Neutrophil (primary cell): ENCODE measurements at regions not wholly inside any gene's neighbourhood (a gene's known extent, or its start where the extent isn't known, plus 50 kb on each side); places are given as distances from the start of the nearest gene placed in this dataset.

Experiments
- H3K27ac ChIP-seq: fragments of 200-600 bp; sonication (generic); 2 replicates; pipeline ENCODE4 v1.5.1; 2016; ENCODE audit warnings: mild to moderate bottlenecking, moderate library complexity
- H3K27me3 ChIP-seq: fragments of 200-600 bp; sonication (generic); 2 replicates; pipeline ENCODE4 v1.6.0; 2016; ENCODE audit warnings: mild to moderate bottlenecking
- H3K36me3 ChIP-seq: fragments of 200-600 bp; sonication (generic); 2 replicates; pipeline ENCODE4 v1.5.1; 2017
- H3K4me1 ChIP-seq, 2 experiments: fragments of 200-600 bp in 1 of 2; sonication (generic) in 1 of 2; 1 replicate in 1 of 2; 2 replicates in 1 of 2; pipeline versions ENCODE4 v1.5.1 to v1.6.1; 2013 to 2016; ENCODE audit warnings: low read depth in 1 of 2, low read length in 1 of 2, mild to moderate bottlenecking in 1 of 2, moderate library complexity in 1 of 2; ENCODE audit not compliant: control insufficient read depth in 1 of 2, insufficient read depth in 1 of 2
- H3K4me3 ChIP-seq, 2 experiments: fragments of 200-600 bp in 1 of 2; sonication (generic) in 1 of 2; 1 replicate in 1 of 2; 2 replicates in 1 of 2; pipeline ENCODE4 v1.5.1; 2013 to 2016; ENCODE audit warnings: low read depth in 1 of 2, low read length in 1 of 2, mild to moderate bottlenecking in 1 of 2, moderate library complexity in 1 of 2
- H3K9me3 ChIP-seq: fragments of 200-600 bp; sonication (generic); 2 replicates; pipeline ENCODE4 v1.5.1; 2016
- TF ChIP-seq, protein P1 (sequence below): fragments of 200-600 bp; sonication (generic); IDR thresholded peaks from 2 replicates; pipeline ENCODE4 v1.5.1; 2016; ENCODE audit warnings: antibody characterized with exemption

DNA sequence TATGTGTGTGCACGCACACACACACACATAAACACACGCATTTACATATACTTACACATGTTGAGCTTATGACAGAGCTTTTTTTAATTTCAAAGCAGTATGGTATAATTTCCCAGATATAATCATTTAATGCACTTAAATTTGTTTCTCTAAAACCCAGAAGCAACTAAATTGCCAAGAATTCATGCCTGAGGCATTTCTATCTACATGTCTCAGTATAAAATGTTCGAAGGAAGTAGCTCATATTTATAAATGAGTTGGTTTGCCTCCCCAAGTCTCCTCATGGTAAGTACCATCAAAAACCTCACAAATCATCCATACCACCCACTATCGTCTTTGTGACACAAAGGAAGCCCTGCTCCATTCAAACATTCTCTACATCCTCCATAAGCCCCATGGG is 130.6 kb downstream of the RPL22L1 start:
- H3K4me3 ChIP-seq = no peak overlapping the region
- no peak overlapping the region for H3K27ac ChIP-seq
- H3K36me3 ChIP-seq = no peaks in the 10 kb centered on the region
- peaks cover 13% of the 10 kb centered on the region for H3K27me3 ChIP-seq
- H3K4me1 ChIP-seq = no peaks in the 10 kb centered on the region
- TF ChIP-seq, protein P1, sequence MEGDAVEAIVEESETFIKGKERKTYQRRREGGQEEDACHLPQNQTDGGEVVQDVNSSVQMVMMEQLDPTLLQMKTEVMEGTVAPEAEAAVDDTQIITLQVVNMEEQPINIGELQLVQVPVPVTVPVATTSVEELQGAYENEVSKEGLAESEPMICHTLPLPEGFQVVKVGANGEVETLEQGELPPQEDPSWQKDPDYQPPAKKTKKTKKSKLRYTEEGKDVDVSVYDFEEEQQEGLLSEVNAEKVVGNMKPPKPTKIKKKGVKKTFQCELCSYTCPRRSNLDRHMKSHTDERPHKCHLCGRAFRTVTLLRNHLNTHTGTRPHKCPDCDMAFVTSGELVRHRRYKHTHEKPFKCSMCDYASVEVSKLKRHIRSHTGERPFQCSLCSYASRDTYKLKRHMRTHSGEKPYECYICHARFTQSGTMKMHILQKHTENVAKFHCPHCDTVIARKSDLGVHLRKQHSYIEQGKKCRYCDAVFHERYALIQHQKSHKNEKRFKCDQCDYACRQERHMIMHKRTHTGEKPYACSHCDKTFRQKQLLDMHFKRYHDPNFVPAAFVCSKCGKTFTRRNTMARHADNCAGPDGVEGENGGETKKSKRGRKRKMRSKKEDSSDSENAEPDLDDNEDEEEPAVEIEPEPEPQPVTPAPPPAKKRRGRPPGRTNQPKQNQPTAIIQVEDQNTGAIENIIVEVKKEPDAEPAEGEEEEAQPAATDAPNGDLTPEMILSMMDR = no peak
- H3K9me3 ChIP-seq = no peaks in the 10 kb centered on the region

DNA sequence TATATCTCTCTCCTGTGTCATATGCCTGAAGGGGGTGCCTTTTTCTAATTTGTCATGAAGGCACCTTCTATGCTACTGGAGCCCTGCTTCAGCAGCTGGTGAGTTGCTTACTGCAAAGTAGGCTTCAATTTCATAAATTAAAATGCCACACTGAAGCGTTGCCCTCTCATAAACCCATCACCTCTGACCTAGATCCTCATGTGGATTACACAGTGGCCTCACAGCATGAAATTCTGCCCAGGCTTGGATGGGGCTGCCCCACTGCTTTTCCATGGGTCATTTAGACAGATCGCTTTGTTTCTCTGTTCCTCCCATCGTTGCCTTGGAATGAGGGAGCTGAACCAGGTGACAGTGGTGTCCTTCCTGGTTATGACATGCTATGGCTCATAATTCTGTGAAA is 131.2 kb downstream of the RPL22L1 start:
- no peaks in the 10 kb centered on the region for H3K4me1 ChIP-seq
- H3K4me3 ChIP-seq = no peak overlapping the region
- TF ChIP-seq, protein P1 = no peak

DNA sequence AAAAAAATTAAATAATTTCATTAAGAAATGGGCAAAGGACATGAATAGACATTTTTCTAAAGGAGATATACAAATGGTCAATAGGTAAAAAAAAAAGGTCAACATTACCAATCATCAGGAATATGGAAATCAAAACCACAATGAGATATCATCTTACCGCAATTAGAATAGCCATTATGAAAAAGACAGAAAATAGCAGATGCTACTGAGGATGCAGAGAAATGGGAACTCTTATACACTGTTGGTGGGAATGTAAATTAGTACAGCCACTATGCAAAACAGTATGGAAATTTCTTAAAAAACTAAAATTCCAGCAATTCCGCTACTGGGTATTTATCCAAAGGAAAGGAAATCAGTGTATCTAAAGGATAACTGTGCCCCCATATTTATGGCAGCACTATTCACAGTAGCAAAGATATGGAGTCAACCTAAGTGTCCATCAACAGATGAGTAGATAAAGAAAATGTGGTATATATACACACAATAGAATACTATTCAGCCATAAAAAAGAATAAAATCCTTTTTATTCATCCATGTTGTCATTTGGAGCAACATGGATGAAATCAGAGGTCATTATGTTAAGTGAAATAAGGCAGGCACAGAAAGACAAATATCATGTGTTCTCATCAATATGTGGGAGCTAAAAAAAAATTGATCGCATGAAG is 132.4 kb downstream of the RPL22L1 start:
- no peak overlapping the region for H3K4me3 ChIP-seq
- TF ChIP-seq, protein P1 = no peak
- no peaks in the 10 kb centered on the region for H3K9me3 ChIP-seq
- no peak overlapping the region for H3K27ac ChIP-seq
- peaks cover 18% of the 10 kb centered on the region for H3K27me3 ChIP-seq
- H3K36me3 ChIP-seq = no peaks in the 10 kb centered on the region
- no peaks in the 10 kb centered on the region for H3K4me1 ChIP-seq

More for the DNA sequence above, 131.2 kb downstream of the RPL22L1 start:
- H3K27me3 ChIP-seq = peaks cover 18% of the 10 kb centered on the region
- H3K9me3 ChIP-seq = no peaks in the 10 kb centered on the region
- no peak overlapping the region for H3K27ac ChIP-seq
- no peaks in the 10 kb centered on the region for H3K36me3 ChIP-seq

DNA sequence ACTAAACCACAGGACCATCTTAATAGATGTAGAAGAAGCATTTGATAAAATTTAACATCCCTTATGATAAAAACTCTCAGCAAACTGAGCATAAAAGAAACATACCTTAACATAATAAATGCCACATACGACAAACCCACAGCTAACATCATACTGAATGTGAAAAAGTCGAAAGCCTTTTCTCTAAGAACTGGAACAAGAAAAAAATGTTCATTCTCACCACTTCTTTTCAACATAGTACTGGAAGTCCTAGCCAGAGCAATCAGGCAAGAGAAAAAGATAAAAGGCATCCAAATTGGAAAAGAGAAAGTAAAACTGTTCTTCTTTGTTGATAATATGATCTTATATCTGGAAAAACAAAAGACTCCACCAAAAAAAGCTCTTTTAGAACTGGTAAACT is 134.2 kb downstream of the RPL22L1 start:
- Histone ChIP-seq H3K4me3 (no peak overlapping the region), H3K27me3 (peaks cover 18% of the 10 kb centered on the region), H3K36me3 (no peaks in the 10 kb centered on the region), H3K4me1 (no peaks in the 10 kb centered on the region), H3K9me3 (no peaks in the 10 kb centered on the region), H3K27ac (no peak overlapping the region)
- TF ChIP-seq, protein P1 = no peak

DNA sequence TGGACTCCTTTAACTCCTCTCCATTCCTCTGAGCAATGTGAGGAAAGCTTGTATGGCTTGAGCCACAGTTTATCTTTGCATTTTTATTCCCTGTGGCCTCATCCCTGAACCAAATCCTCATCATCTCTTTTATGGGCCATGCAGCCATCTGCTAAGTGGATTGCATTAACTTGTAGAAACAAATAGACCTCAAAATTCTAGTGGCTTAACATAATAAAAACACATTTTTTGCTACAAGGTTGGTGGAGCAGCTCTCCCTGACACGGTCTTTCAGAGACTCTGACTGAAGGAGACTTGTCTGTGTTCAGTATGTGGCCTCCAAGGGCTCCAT is 135.3 kb downstream of the RPL22L1 start:
- no peaks in the 10 kb centered on the region for H3K9me3 ChIP-seq
- H3K4me1 ChIP-seq = no peaks in the 10 kb centered on the region
- no peaks in the 10 kb centered on the region for H3K36me3 ChIP-seq
- H3K27me3 ChIP-seq = peaks cover 18% of the 10 kb centered on the region
- H3K4me3 ChIP-seq = no peak overlapping the region
- H3K27ac ChIP-seq = no peak overlapping the region
- TF ChIP-seq, protein P1 = no peak
